Fibroblast of lung (primary cell): ENCODE measurements at regions not wholly inside any gene's neighbourhood (a gene's known extent, or its start where the extent isn't known, plus 50 kb on each side); places are given as distances from the start of the nearest gene placed in this dataset.

ENCODE experiments used
- DNase-seq, 2 donors: peaks; one replicate each; pipeline versions ENCODE4 v3.0.0 to v3.0.0-alpha.2; 2010; ENCODE audit warnings: low read depth in 2 of 2
- H2AFZ ChIP-seq: 2 replicates; pipeline ENCODE4 v1.5.1; 2012; ENCODE audit warnings: low read length, control low read depth, inconsistent platforms
- H3K27ac ChIP-seq: 2 replicates; pipeline ENCODE4 v1.5.1; 2011; ENCODE audit warnings: low read length, control low read depth; ENCODE audit not compliant: insufficient read depth
- H3K27me3 ChIP-seq: 2 replicates; pipeline ENCODE4 v1.5.1; 2011; ENCODE audit warnings: mild to moderate bottlenecking, low read length; ENCODE audit not compliant: control insufficient read depth, insufficient read depth
- H3K36me3 ChIP-seq: 2 replicates; pipeline ENCODE4 v1.5.1; 2011; ENCODE audit warnings: low read length; ENCODE audit not compliant: control insufficient read depth, insufficient read depth
- H3K4me1 ChIP-seq: 2 replicates; pipeline ENCODE4 v1.5.1; 2011; ENCODE audit warnings: low read length; ENCODE audit not compliant: control insufficient read depth, insufficient read depth; ENCODE audit errors: extremely low read depth
- H3K4me2 ChIP-seq: 2 replicates; pipeline ENCODE4 v1.5.1; 2011; ENCODE audit warnings: low read length, control low read depth; ENCODE audit not compliant: insufficient read depth; ENCODE audit errors: extremely low read depth
- H3K4me3 ChIP-seq, 4 experiments: fragments of 200-600 bp in 1 of 4; sonication (generic) in 1 of 4; replicated peaks in 1 of 4; 2 replicates each; pipeline ENCODE4 v1.5.1; 2011 to 2016; ENCODE audit warnings: low read length in 4 of 4, low read depth in 3 of 4, mild to moderate bottlenecking in 3 of 4, control low read depth in 2 of 4, inconsistent platforms in 1 of 4, mixed read lengths in 1 of 4; ENCODE audit not compliant: insufficient read depth in 1 of 4; ENCODE audit errors: control extremely low read depth in 1 of 4
- H3K79me2 ChIP-seq: 2 replicates; pipeline ENCODE4 v1.5.1; 2012; ENCODE audit warnings: mild to moderate bottlenecking, low read length, inconsistent platforms; ENCODE audit not compliant: control insufficient read depth, insufficient read depth
- H3K9ac ChIP-seq: 2 replicates; pipeline ENCODE4 v1.5.1; 2011; ENCODE audit warnings: mild to moderate bottlenecking, low read length, control low read depth; ENCODE audit not compliant: insufficient read depth
- H3K9me3 ChIP-seq: 2 replicates; pipeline ENCODE4 v1.5.1; 2012; ENCODE audit warnings: low read depth, low read length; ENCODE audit not compliant: control insufficient read depth, insufficient read depth
- H4K20me1 ChIP-seq: 2 replicates; pipeline ENCODE4 v1.5.1; 2011; ENCODE audit warnings: low read length; ENCODE audit not compliant: control insufficient read depth, insufficient read depth; ENCODE audit errors: extremely low read depth
- CTCF ChIP-seq, 2 donors: IDR thresholded peaks in 1 of 2; conservative IDR thresholded peaks in 1 of 2; 1 replicate in 1 of 2; 2 replicates in 1 of 2; pipeline ENCODE4 v1.5.1; 2011 to 2012; ENCODE audit warnings: low read length in 2 of 2, control low read depth in 1 of 2, inconsistent platforms in 1 of 2, low read depth in 1 of 2, mild to moderate bottlenecking in 1 of 2
- EZH2 ChIP-seq: IDR thresholded peaks from 2 replicates; pipeline ENCODE4 v1.5.1; 2012; ENCODE audit warnings: low read length, control low read depth, mild to moderate bottlenecking; ENCODE audit errors: missing control alignments

GRCh38 chr1:189977184-189977583 lies 500.5 kb downstream of the BRINP3 start:
- no peak for DNase-seq
- no peak for TF ChIP-seq CTCF (conservative IDR thresholded peaks at IDR 0.05 in 1 of 2, IDR thresholded peaks at IDR 0.05 in 1 of 2; ENCODE audit: low read depth in 1 of 2, low read length in 2 of 2)
- no peak for TF ChIP-seq EZH2
- no peak overlapping the region for H2AFZ ChIP-seq
- H3K9ac ChIP-seq: no peak overlapping the region
- H3K79me2 ChIP-seq: no peaks in the 10 kb centered on the region
- H3K27me3 ChIP-seq: no peaks in the 10 kb centered on the region
- no peak overlapping the region for H3K27ac ChIP-seq
- no peak overlapping the region for H3K4me2 ChIP-seq
- H3K36me3 ChIP-seq: no peaks in the 10 kb centered on the region
- H4K20me1 ChIP-seq: no peaks in the 10 kb centered on the region
- H3K4me3 ChIP-seq: no peak overlapping the region
- H3K9me3 ChIP-seq: no peaks in the 10 kb centered on the region
- no peaks in the 10 kb centered on the region for H3K4me1 ChIP-seq

GRCh38 chr1:189983166-189983890 lies 494.3 kb downstream of the BRINP3 start:
- no peak overlapping the region for H3K27ac ChIP-seq
- H3K79me2 ChIP-seq: no peaks in the 10 kb centered on the region
- H3K4me2 ChIP-seq: no peak overlapping the region
- no peaks in the 10 kb centered on the region for H4K20me1 ChIP-seq
- H3K4me3 ChIP-seq: no peak overlapping the region
- TF ChIP-seq EZH2: no peak
- no peak for TF ChIP-seq CTCF (conservative IDR thresholded peaks at IDR 0.05 in 1 of 2, IDR thresholded peaks at IDR 0.05 in 1 of 2; ENCODE audit: low read depth in 1 of 2, low read length in 2 of 2)
- no peaks in the 10 kb centered on the region for H3K27me3 ChIP-seq
- no peaks in the 10 kb centered on the region for H3K36me3 ChIP-seq
- H3K9me3 ChIP-seq: no peaks in the 10 kb centered on the region
- no peak for DNase-seq
- H3K9ac ChIP-seq: no peak overlapping the region
- H3K4me1 ChIP-seq: no peaks in the 10 kb centered on the region
- no peak overlapping the region for H2AFZ ChIP-seq

GRCh38 chr1:189986516-189986915 lies 491.1 kb downstream of the BRINP3 start:
- no peak for TF ChIP-seq EZH2
- no peak for TF ChIP-seq CTCF (conservative IDR thresholded peaks at IDR 0.05 in 1 of 2, IDR thresholded peaks at IDR 0.05 in 1 of 2; ENCODE audit: low read depth in 1 of 2, low read length in 2 of 2)
- Histone ChIP-seq H3K27me3 (no peaks in the 10 kb centered on the region), H4K20me1 (no peaks in the 10 kb centered on the region), H3K4me2 (no peak overlapping the region), H2AFZ (no peak overlapping the region), H3K27ac (no peak overlapping the region), H3K4me1 (no peaks in the 10 kb centered on the region), H3K9me3 (no peaks in the 10 kb centered on the region), H3K9ac (no peak overlapping the region), H3K4me3 (no peak overlapping the region), H3K36me3 (no peaks in the 10 kb centered on the region), H3K79me2 (no peaks in the 10 kb centered on the region)
- DNase-seq: no peak
